ES-I3 (cell line): ENCODE measurements at regions not wholly inside any gene's neighbourhood (a gene's known extent, or its start where the extent isn't known, plus 50 kb on each side); places are given as distances from the start of the nearest gene placed in this dataset.

Experiments used
- H3K36me3 ChIP-seq: 2 replicates; pipeline ENCODE4 v1.6.1; 2013; ENCODE audit warnings: mild to moderate bottlenecking, low read length, control low read depth, moderate library complexity; ENCODE audit not compliant: insufficient read depth
- H3K4me1 ChIP-seq: 2 replicates; pipeline ENCODE4 v1.6.1; 2013; ENCODE audit warnings: mild to moderate bottlenecking, control low read depth, low read length; ENCODE audit not compliant: insufficient read depth
- H3K9ac ChIP-seq: 2 replicates; pipeline ENCODE4 v1.6.1; 2013; ENCODE audit warnings: low read depth, mild to moderate bottlenecking, low read length, moderate library complexity
- H3K9me3 ChIP-seq: 2 replicates; pipeline ENCODE4 v1.6.1; 2013; ENCODE audit warnings: mild to moderate bottlenecking, low read length, moderate library complexity; ENCODE audit not compliant: control insufficient read depth, insufficient read depth

GRCh38 chr1:14294860-14295536 lies 303.5 kb upstream of the KAZN start:
- H3K9ac ChIP-seq = no peak overlapping the region
- H3K36me3 ChIP-seq = no peaks in the 10 kb centered on the region
- H3K4me1 ChIP-seq = peaks cover 7% of the 10 kb centered on the region
- no peaks in the 10 kb centered on the region for H3K9me3 ChIP-seq

GRCh38 chr1:14296795-14297194 lies 301.7 kb upstream of the KAZN start:
- Histone ChIP-seq H3K9me3 (no peaks in the 10 kb centered on the region), H3K9ac (no peak overlapping the region), H3K36me3 (no peaks in the 10 kb centered on the region), H3K4me1 (peaks cover 7% of the 10 kb centered on the region)

- Histone ChIP-seq H3K36me3 (no peaks in the 10 kb centered on the region), H3K9ac (no peak overlapping the region), H3K4me1 (peaks cover 7% of the 10 kb centered on the region), H3K9me3 (no peaks in the 10 kb centered on the region)
These were observed 301.1 kb upstream of the KAZN start for GRCh38 chr1:14297356-14297755.

GRCh38 chr1:14298806-14299205 lies 299.7 kb upstream of the KAZN start:
- H3K9ac ChIP-seq = no peak overlapping the region
- no peaks in the 10 kb centered on the region for H3K36me3 ChIP-seq
- H3K9me3 ChIP-seq = no peaks in the 10 kb centered on the region
- peaks cover 7% of the 10 kb centered on the region for H3K4me1 ChIP-seq

GRCh38 chr1:14300991-14301703 lies 297.3 kb upstream of the KAZN start:
- no peaks in the 10 kb centered on the region for H3K36me3 ChIP-seq
- H3K9ac ChIP-seq = no peak overlapping the region
- H3K9me3 ChIP-seq = no peaks in the 10 kb centered on the region
- peaks cover 7% of the 10 kb centered on the region for H3K4me1 ChIP-seq

GRCh38 chr1:14301704-14302024 lies 296.8 kb upstream of the KAZN start:
- Histone ChIP-seq H3K4me1 (peaks cover 7% of the 10 kb centered on the region), H3K9ac (no peak overlapping the region), H3K9me3 (no peaks in the 10 kb centered on the region), H3K36me3 (no peaks in the 10 kb centered on the region)

GRCh38 chr1:14302025-14302424 lies 296.5 kb upstream of the KAZN start:
- H3K9ac ChIP-seq = no peak overlapping the region
- no peaks in the 10 kb centered on the region for H3K9me3 ChIP-seq
- no peaks in the 10 kb centered on the region for H3K36me3 ChIP-seq
- peaks cover 6% of the 10 kb centered on the region for H3K4me1 ChIP-seq

- H3K9ac ChIP-seq = no peak overlapping the region
- no peaks in the 10 kb centered on the region for H3K4me1 ChIP-seq
- H3K9me3 ChIP-seq = no peaks in the 10 kb centered on the region
- H3K36me3 ChIP-seq = no peaks in the 10 kb centered on the region
These were observed 295.5 kb upstream of the KAZN start for GRCh38 chr1:14303011-14303410.

GRCh38 chr1:14304381-14304865 lies 294.1 kb upstream of the KAZN start:
- H3K9ac ChIP-seq = no peak overlapping the region
- H3K9me3 ChIP-seq = no peaks in the 10 kb centered on the region
- no peaks in the 10 kb centered on the region for H3K36me3 ChIP-seq
- H3K4me1 ChIP-seq = no peaks in the 10 kb centered on the region

- no peaks in the 10 kb centered on the region for H3K4me1 ChIP-seq
- H3K9me3 ChIP-seq = no peaks in the 10 kb centered on the region
- no peak overlapping the region for H3K9ac ChIP-seq
- no peaks in the 10 kb centered on the region for H3K36me3 ChIP-seq
These were observed 290.0 kb upstream of the KAZN start for GRCh38 chr1:14308460-14308859.

GRCh38 chr1:14309984-14310383 lies 288.5 kb upstream of the KAZN start:
- no peaks in the 10 kb centered on the region for H3K9me3 ChIP-seq
- H3K4me1 ChIP-seq = no peaks in the 10 kb centered on the region
- no peak overlapping the region for H3K9ac ChIP-seq
- no peaks in the 10 kb centered on the region for H3K36me3 ChIP-seq

GRCh38 chr1:14310476-14310875 lies 288.0 kb upstream of the KAZN start:
- no peak overlapping the region for H3K9ac ChIP-seq
- no peaks in the 10 kb centered on the region for H3K9me3 ChIP-seq
- H3K4me1 ChIP-seq = no peaks in the 10 kb centered on the region
- no peaks in the 10 kb centered on the region for H3K36me3 ChIP-seq

- H3K36me3 ChIP-seq = no peaks in the 10 kb centered on the region
- H3K4me1 ChIP-seq = no peaks in the 10 kb centered on the region
- H3K9ac ChIP-seq = no peak overlapping the region
- no peaks in the 10 kb centered on the region for H3K9me3 ChIP-seq
These were observed 284.6 kb upstream of the KAZN start for GRCh38 chr1:14313731-14314431.

GRCh38 chr1:14318830-14319229 lies 279.7 kb upstream of the KAZN start:
- peaks cover 3% of the 10 kb centered on the region; the same call in 1 of the 2 replicates for H3K9me3 ChIP-seq
- no peaks in the 10 kb centered on the region for H3K36me3 ChIP-seq
- H3K4me1 ChIP-seq = peaks cover 19% of the 10 kb centered on the region; the same call in 1 of the 2 replicates
- H3K9ac ChIP-seq = no peak overlapping the region

GRCh38 chr1:14320518-14320917 lies 278.0 kb upstream of the KAZN start:
- Histone ChIP-seq H3K4me1 (peaks cover 19% of the 10 kb centered on the region; the same call in 1 of the 2 replicates), H3K9ac (no peak overlapping the region), H3K36me3 (no peaks in the 10 kb centered on the region), H3K9me3 (peaks cover 3% of the 10 kb centered on the region; the same call in 1 of the 2 replicates)
